Mesendoderm (in vitro differentiated cells): ENCODE measurements at regions not wholly inside any gene's neighbourhood (a gene's known extent, or its start where the extent isn't known, plus 50 kb on each side); places are given as distances from the start of the nearest gene placed in this dataset.

ENCODE experiments used
- DNase-seq: peaks from one replicate; pipeline ENCODE4 v3.0.0; 2013
- H2AK5ac ChIP-seq: 2 replicates; pipeline ENCODE4 v1.6.1; 2013; ENCODE audit warnings: low read length, inconsistent platforms
- H2BK120ac ChIP-seq: 2 replicates; pipeline ENCODE4 v1.6.1; 2013; ENCODE audit warnings: low read depth, mild to moderate bottlenecking, low read length, moderate library complexity, mixed read lengths
- H2BK15ac ChIP-seq: replicated peaks from 2 replicates; pipeline ENCODE4 v1.6.1; 2013; ENCODE audit warnings: low read depth, mild to moderate bottlenecking, moderate library complexity
- H2BK5ac ChIP-seq: 2 replicates; pipeline ENCODE4 v1.6.1; 2013; ENCODE audit warnings: low read length, inconsistent platforms
- H3K18ac ChIP-seq: 2 replicates; pipeline ENCODE4 v1.6.1; 2013; ENCODE audit warnings: mild to moderate bottlenecking, low read length, mixed read lengths
- H3K23ac ChIP-seq: one replicate; pipeline ENCODE4 v1.6.1; 2013; ENCODE audit warnings: low read length
- H3K27ac ChIP-seq: 2 replicates; pipeline ENCODE4 v1.5.1; 2013; ENCODE audit warnings: low read depth, mild to moderate bottlenecking, inconsistent platforms, low read length, moderate library complexity
- H3K27me3 ChIP-seq: 2 replicates; pipeline ENCODE4 v1.6.1; 2013; ENCODE audit warnings: low read length, control low read depth, mild to moderate bottlenecking, inconsistent platforms; ENCODE audit not compliant: insufficient read depth, poor library complexity
- H3K36me3 ChIP-seq: 2 replicates; pipeline ENCODE4 v1.6.1; 2013; ENCODE audit warnings: low read length, inconsistent platforms; ENCODE audit not compliant: control insufficient read depth, insufficient read depth
- H3K4ac ChIP-seq: one replicate; pipeline ENCODE4 v1.6.1; 2013; ENCODE audit warnings: low read depth, mild to moderate bottlenecking, low read length, moderate library complexity
- H3K4me1 ChIP-seq: 2 replicates; pipeline ENCODE4 v1.6.1; 2013; ENCODE audit warnings: low read depth, low read length, inconsistent platforms; ENCODE audit not compliant: control insufficient read depth
- H3K4me2 ChIP-seq: 2 replicates; pipeline ENCODE4 v1.6.1; 2013; ENCODE audit warnings: low read length
- H3K4me3 ChIP-seq: 2 replicates; pipeline ENCODE4 v1.5.1; 2013; ENCODE audit warnings: mild to moderate bottlenecking, low read length
- H3K56ac ChIP-seq: one replicate; pipeline ENCODE4 v1.6.1; 2013; ENCODE audit warnings: low read length
- H3K79me1 ChIP-seq: 2 replicates; pipeline ENCODE4 v1.6.1; 2013; ENCODE audit warnings: low read length, inconsistent platforms
- H3K79me2 ChIP-seq: 2 replicates; pipeline ENCODE4 v1.6.1; 2013; ENCODE audit warnings: mild to moderate bottlenecking, low read length; ENCODE audit not compliant: control insufficient read depth, insufficient read depth
- H3K9ac ChIP-seq: 2 replicates; pipeline ENCODE4 v1.6.1; 2013; ENCODE audit warnings: low read length, inconsistent platforms
- H4K5ac ChIP-seq: one replicate; pipeline ENCODE4 v1.6.1; 2013; ENCODE audit warnings: low read length
- H4K8ac ChIP-seq: one replicate; pipeline ENCODE4 v1.6.1; 2013; ENCODE audit warnings: low read depth, mild to moderate bottlenecking, control low read depth, low read length, moderate library complexity
- WGBS: extraction: QIAGEN DNeasy Blood & Tissue Kit; methylation state at CpG from one replicate; pipeline ENCODE4 v1.1.7; 2013; ENCODE audit warnings: low lambda C conversion rate, missing lambda C conversion rate; ENCODE audit not compliant: insufficient coverage; ENCODE audit errors: extremely low coverage; 5-methylcytosine and 5-hydroxymethylcytosine counted together

DNA sequence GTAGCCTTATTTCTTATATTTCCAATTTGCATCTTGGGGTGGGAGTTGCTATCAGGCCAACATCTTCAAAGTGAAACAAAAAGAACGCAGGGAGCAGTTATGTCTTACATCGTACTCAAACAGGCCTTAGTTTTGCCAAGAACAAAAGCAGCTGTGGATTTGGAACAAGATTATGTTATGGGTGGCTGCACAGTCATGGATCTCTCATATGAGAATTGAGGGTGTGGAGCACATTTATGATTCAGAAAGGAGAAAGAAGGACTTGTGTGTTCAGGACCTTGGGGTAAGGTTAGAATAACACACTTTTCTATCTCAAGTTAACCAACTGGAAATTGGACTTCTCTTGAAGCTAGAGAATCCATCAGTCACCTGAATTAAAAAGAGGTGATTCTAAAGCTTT, 259.9 kb downstream of the FOXA2 start:
- Histone ChIP-seq H2BK120ac (no peak overlapping the region), H2BK15ac (no peak overlapping the region), H4K8ac (no peak overlapping the region), H3K4me1 (no peaks in the 10 kb centered on the region), H2AK5ac (no peak overlapping the region), H3K4me3 (no peak overlapping the region), H3K27ac (no peak overlapping the region), H3K79me1 (no peaks in the 10 kb centered on the region), H3K79me2 (no peaks in the 10 kb centered on the region), H3K27me3 (no peaks in the 10 kb centered on the region), H3K4ac (no peak overlapping the region), H3K9ac (no peak overlapping the region), H3K36me3 (no peaks in the 10 kb centered on the region), H3K23ac (no peak overlapping the region), H3K4me2 (no peak overlapping the region), H3K56ac (no peak overlapping the region), H2BK5ac (no peak overlapping the region), H4K5ac (no peak overlapping the region), H3K18ac (no peak overlapping the region)
- WGBS: no CpG with 5 or more reads among the region's 2 CpGs
- no peak for DNase-seq

DNA sequence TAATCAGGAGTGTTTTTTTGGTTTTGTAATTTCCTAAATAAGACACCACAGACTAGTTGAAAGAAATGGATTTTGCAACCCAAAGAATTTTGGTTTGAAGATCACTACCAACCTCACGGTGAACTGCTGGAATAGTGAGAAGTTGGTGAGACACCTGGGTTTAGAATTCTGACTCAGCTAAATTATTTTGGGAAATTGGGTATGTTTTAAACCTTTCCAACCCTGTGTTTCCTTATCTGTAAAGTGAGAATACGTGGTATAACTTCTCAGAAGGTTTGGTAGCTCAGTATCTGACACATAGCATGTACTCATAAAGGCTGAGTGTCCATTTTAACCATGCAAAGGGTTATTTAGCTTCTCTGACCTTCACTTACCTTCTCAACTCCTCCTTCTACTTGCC, 261.9 kb downstream of the FOXA2 start:
- H3K18ac ChIP-seq: no peak overlapping the region
- H2AK5ac ChIP-seq: no peak overlapping the region
- no peak overlapping the region for H2BK5ac ChIP-seq
- H2BK15ac ChIP-seq: no peak overlapping the region
- H4K8ac ChIP-seq: no peak overlapping the region
- no peak overlapping the region for H3K4me3 ChIP-seq
- H2BK120ac ChIP-seq: no peak overlapping the region
- no peak overlapping the region for H3K4ac ChIP-seq
- H3K56ac ChIP-seq: no peak overlapping the region
- H3K36me3 ChIP-seq: no peaks in the 10 kb centered on the region
- no peaks in the 10 kb centered on the region for H3K79me2 ChIP-seq
- no peak for DNase-seq
- H3K4me1 ChIP-seq: no peaks in the 10 kb centered on the region
- H4K5ac ChIP-seq: no peak overlapping the region
- H3K9ac ChIP-seq: no peak overlapping the region
- H3K27ac ChIP-seq: no peak overlapping the region
- no peaks in the 10 kb centered on the region for H3K27me3 ChIP-seq
- no peaks in the 10 kb centered on the region for H3K79me1 ChIP-seq
- no peak overlapping the region for H3K4me2 ChIP-seq
- H3K23ac ChIP-seq: no peak overlapping the region
- no CpG with 5 or more reads among the region's 2 CpGs for WGBS

DNA sequence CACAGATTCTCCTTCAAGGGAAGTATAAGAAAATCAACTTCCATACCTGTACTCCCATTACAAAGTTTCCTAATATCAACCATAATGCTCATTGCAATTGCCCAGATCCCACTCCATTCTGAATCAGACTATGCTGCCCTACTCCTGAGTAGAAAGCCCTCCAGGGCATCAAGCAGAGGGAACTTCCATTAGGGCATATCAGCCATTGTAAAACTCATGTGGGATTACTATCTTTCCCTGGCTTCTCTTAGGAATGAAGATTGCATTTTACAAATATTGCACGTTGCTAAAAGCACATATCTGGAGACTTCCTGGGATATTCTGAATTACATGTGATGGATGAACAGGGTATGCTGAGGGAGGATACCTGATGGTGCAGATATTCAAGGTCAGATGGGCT, 263.2 kb downstream of the FOXA2 start:
- no peak overlapping the region for H2BK120ac ChIP-seq
- no peak overlapping the region for H3K56ac ChIP-seq
- no peaks in the 10 kb centered on the region for H3K79me2 ChIP-seq
- H3K9ac ChIP-seq: no peak overlapping the region
- H3K18ac ChIP-seq: no peak overlapping the region
- no peak overlapping the region for H2BK5ac ChIP-seq
- no peaks in the 10 kb centered on the region for H3K4me1 ChIP-seq
- no peaks in the 10 kb centered on the region for H3K27me3 ChIP-seq
- no peak for DNase-seq
- no peak overlapping the region for H3K4me2 ChIP-seq
- H4K8ac ChIP-seq: no peak overlapping the region
- H3K27ac ChIP-seq: no peak overlapping the region
- H3K79me1 ChIP-seq: no peaks in the 10 kb centered on the region
- no peak overlapping the region for H2BK15ac ChIP-seq
- H2AK5ac ChIP-seq: no peak overlapping the region
- no peak overlapping the region for H3K23ac ChIP-seq
- no peaks in the 10 kb centered on the region for H3K36me3 ChIP-seq
- no CpG with 5 or more reads among the region's 1 CpG for WGBS
- no peak overlapping the region for H3K4ac ChIP-seq
- no peak overlapping the region for H4K5ac ChIP-seq
- no peak overlapping the region for H3K4me3 ChIP-seq

DNA sequence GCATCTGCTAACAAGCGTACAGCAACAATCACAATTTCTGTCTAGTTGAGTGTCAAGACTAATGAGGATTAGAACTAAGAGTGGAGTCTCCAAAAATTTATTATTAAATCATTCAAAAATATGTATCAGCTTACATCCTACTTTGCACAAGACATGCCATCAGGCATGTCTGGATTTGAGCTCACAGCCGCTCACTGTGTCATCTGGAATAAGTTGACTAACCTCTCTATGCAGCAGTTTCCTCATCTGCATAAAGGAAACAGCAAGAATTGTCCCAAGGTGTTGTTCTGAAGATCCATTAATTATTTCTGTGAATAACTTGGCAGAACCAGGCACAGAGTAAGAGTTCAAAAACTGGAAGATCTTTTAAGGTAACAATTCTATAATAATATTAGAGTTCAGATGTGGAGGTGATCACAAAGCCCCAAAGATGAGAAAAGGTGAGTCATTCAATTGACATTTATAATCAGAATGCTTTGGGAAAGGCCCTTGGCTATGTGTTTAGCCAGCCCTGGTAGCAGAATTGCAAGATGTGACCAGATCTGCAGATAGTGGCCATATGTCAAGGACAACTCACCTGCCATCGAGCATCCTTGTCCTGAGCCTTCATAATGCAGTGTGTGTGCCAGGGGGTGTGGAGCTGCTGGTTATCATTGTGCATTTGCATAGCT, 264.0 kb downstream of the FOXA2 start:
- H3K4me2 ChIP-seq: no peak overlapping the region
- H4K5ac ChIP-seq: no peak overlapping the region
- no peak overlapping the region for H3K18ac ChIP-seq
- no peak overlapping the region for H2BK15ac ChIP-seq
- H3K23ac ChIP-seq: no peak overlapping the region
- H3K4me1 ChIP-seq: no peaks in the 10 kb centered on the region
- WGBS: no CpG with 5 or more reads among the region's 3 CpGs
- no peaks in the 10 kb centered on the region for H3K36me3 ChIP-seq
- no peak overlapping the region for H3K4ac ChIP-seq
- H2AK5ac ChIP-seq: no peak overlapping the region
- no peak overlapping the region for H4K8ac ChIP-seq
- no peak overlapping the region for H3K4me3 ChIP-seq
- H3K79me2 ChIP-seq: no peaks in the 10 kb centered on the region
- no peak overlapping the region for H2BK5ac ChIP-seq
- no peaks in the 10 kb centered on the region for H3K79me1 ChIP-seq
- no peak overlapping the region for H3K56ac ChIP-seq
- no peak overlapping the region for H3K9ac ChIP-seq
- H2BK120ac ChIP-seq: no peak overlapping the region
- no peak for DNase-seq
- no peaks in the 10 kb centered on the region for H3K27me3 ChIP-seq
- H3K27ac ChIP-seq: no peak overlapping the region

- no peaks in the 10 kb centered on the region for H3K79me1 ChIP-seq
- H2AK5ac ChIP-seq: no peak overlapping the region
- H4K8ac ChIP-seq: no peak overlapping the region
- DNase-seq: no peak
- no peak overlapping the region for H3K4ac ChIP-seq
- H3K27ac ChIP-seq: no peak overlapping the region
- H3K56ac ChIP-seq: no peak overlapping the region
- H3K4me2 ChIP-seq: no peak overlapping the region
- H2BK15ac ChIP-seq: no peak overlapping the region
- no peaks in the 10 kb centered on the region for H3K4me1 ChIP-seq
- no peak overlapping the region for H4K5ac ChIP-seq
- no peak overlapping the region for H3K9ac ChIP-seq
- H3K27me3 ChIP-seq: no peaks in the 10 kb centered on the region
- H3K79me2 ChIP-seq: no peaks in the 10 kb centered on the region
- H3K4me3 ChIP-seq: no peak overlapping the region
- H3K23ac ChIP-seq: no peak overlapping the region
- no peak overlapping the region for H3K18ac ChIP-seq
- WGBS: no CpG with 5 or more reads among the region's 5 CpGs
- H2BK120ac ChIP-seq: no peak overlapping the region
- no peak overlapping the region for H2BK5ac ChIP-seq
- H3K36me3 ChIP-seq: no peaks in the 10 kb centered on the region
Measured at GRCh38 chr20:22315771-22316170, 268.6 kb downstream of the FOXA2 start.

DNA sequence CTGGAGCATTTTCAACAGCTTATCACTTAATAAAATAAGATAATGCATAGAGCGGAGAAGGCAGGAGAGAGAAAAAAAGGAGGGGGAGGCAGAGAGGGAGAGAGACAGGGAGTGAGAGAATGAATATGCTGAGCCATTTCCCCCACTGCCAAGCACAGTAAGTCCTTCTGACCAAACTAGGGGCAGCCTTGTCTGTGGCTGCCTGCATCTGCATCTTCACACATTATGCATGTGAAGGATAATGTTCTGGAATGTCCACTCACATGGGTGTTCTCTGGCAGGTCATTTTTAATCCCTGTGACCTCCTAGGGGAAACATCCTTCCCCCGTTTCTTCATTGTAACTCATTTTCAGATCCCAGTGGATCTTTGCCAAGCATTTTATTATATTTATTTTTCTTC, 269.3 kb downstream of the FOXA2 start:
- H3K56ac ChIP-seq: no peak overlapping the region
- no peak overlapping the region for H2BK120ac ChIP-seq

More for the DNA sequence above, 269.3 kb downstream of the FOXA2 start:
- no peaks in the 10 kb centered on the region for H3K36me3 ChIP-seq
- no peak overlapping the region for H2BK5ac ChIP-seq
- WGBS: no CpG with 5 or more reads among the region's 2 CpGs
- H3K4ac ChIP-seq: no peak overlapping the region
- no peak overlapping the region for H3K23ac ChIP-seq
- no peaks in the 10 kb centered on the region for H3K27me3 ChIP-seq
- no peaks in the 10 kb centered on the region for H3K79me1 ChIP-seq
- H3K4me1 ChIP-seq: no peaks in the 10 kb centered on the region
- H3K9ac ChIP-seq: no peak overlapping the region
- H2BK15ac ChIP-seq: no peak overlapping the region
- no peaks in the 10 kb centered on the region for H3K79me2 ChIP-seq
- H2AK5ac ChIP-seq: no peak overlapping the region
- no peak overlapping the region for H3K27ac ChIP-seq
- no peak overlapping the region for H3K18ac ChIP-seq
- H4K8ac ChIP-seq: no peak overlapping the region
- H3K4me2 ChIP-seq: no peak overlapping the region
- H3K4me3 ChIP-seq: no peak overlapping the region
- no peak overlapping the region for H4K5ac ChIP-seq
- no peak for DNase-seq
